ENCODE measurements at regions not wholly inside any gene's neighbourhood (a gene's known extent, or its start where the extent isn't known, plus 50 kb on each side); places are given as distances from the start of the nearest gene placed in this dataset.

GRCh38 chr1:36691374-36691773 lies 208.7 kb upstream of the CSF3R start:
- ChIA-PET CTCF (ENCODE audit: partially characterized antibody) (interaction anchor here (0.9 to 2.1 kb wide), 4 partner anchors 10 to 82 kb away, joined by 4 to 7 read pairs (median 5); no protein-coding TSS in a partner anchor), POLR2A (ENCODE audit: partially characterized antibody) (no interaction called here)
- Histone ChIP-seq H3K9ac (replicated peaks in 1 of 4; ENCODE audit: extremely low read depth in 1 of 4, low read depth in 3 of 4, low read length in 3 of 4) (no peak overlapping the region), H3K4me2 (ENCODE audit: insufficient read depth in 1 of 2, low read depth in 2 of 2, low read length in 2 of 2) (no peak overlapping the region), H3K36me3 (ENCODE audit: control insufficient read depth in 2 of 4, insufficient read depth in 4 of 4, low read length in 3 of 4) (no peaks in the 10 kb centered on the region), H2BK5ac (ENCODE audit: low read depth, low read length) (no peak overlapping the region), H3K79me2 (ENCODE audit: control insufficient read depth in 1 of 2, insufficient read depth in 2 of 2, low read length in 2 of 2) (no peaks in the 10 kb centered on the region), H3K4me3 (ENCODE audit: extremely low read depth in 1 of 4, insufficient read depth in 2 of 4, low read depth in 3 of 4, low read length in 4 of 4) (no peak overlapping the region), H2BK12ac (ENCODE audit: low read depth, low read length) (no peak overlapping the region), H2AK5ac (ENCODE audit: low read depth, low read length) (0 out of 2 replicates have a peak overlapping the region, but pooled peaks have one; percentile 53), H3K4ac (replicated peaks; ENCODE audit: insufficient read length, low read depth, low read length) (no peak overlapping the region), H3K4me1 (replicated peaks in 1 of 4; ENCODE audit: control insufficient read depth in 3 of 4, insufficient read depth in 4 of 4, low read length in 3 of 4) (no peaks in the 10 kb centered on the region), H3K14ac (ENCODE audit: insufficient read length) (no peak overlapping the region), H3K27ac (ENCODE audit: low read depth, low read length) (no peak overlapping the region), H3K27me3 (replicated peaks in 1 of 4; ENCODE audit: control insufficient read depth in 3 of 4, extremely low read depth in 1 of 4, insufficient read depth in 3 of 4, low read length in 3 of 4) (no peaks in the 10 kb centered on the region; a peak in 2 of 7 replicates), H3K23ac (ENCODE audit: insufficient read length) (no peak overlapping the region), H2BK120ac (replicated peaks; ENCODE audit: low read depth, low read length) (no peak overlapping the region), H3K56ac (replicated peaks; ENCODE audit: insufficient read length, low read depth, low read length) (no peak overlapping the region), H2BK20ac (ENCODE audit: low read length) (no peak overlapping the region), H2AFZ (ENCODE audit: low read length) (no peak overlapping the region), H4K20me1 (replicated peaks in 1 of 2; ENCODE audit: control insufficient read depth in 1 of 2, insufficient read depth in 2 of 2, low read length in 2 of 2) (no peaks in the 10 kb centered on the region), H3K9me3 (ENCODE audit: insufficient read depth in 2 of 2, low read depth in 1 of 2, low read length in 1 of 2) (no peaks in the 10 kb centered on the region), H3K23me2 (ENCODE audit: low read depth, low read length) (peaks cover 2% of the 10 kb centered on the region; the same call in 1 of the 2 replicates), H4K91ac (replicated peaks; ENCODE audit: insufficient read length, low read length) (no peak overlapping the region), H4K8ac (ENCODE audit: extremely low read depth, insufficient read depth, low read length) (no peak overlapping the region), H3K79me1 (ENCODE audit: low read depth, low read length) (no peaks in the 10 kb centered on the region), H4K5ac (ENCODE audit: insufficient read length, low read depth, low read length) (no peak overlapping the region), H2BK15ac (ENCODE audit: low read length) (no peak overlapping the region), H3K18ac (ENCODE audit: extremely low read depth, low read length) (no peak overlapping the region)
- no peak for DNase-seq (ENCODE audit: low read depth in 1 of 2, low spot score in 2 of 2)
- 90% methylated on average over 3 of the region's 3 CpGs; no CpG with 5 or more reads in 1 of the 2 experiments for WGBS, 2 experiments (ENCODE audit: extremely low coverage in 1 of 2, insufficient coverage in 1 of 2, insufficient read length in 1 of 2, insufficient replicate concordance in 2 of 2, low coverage in 1 of 2, low lambda C conversion rate in 2 of 2, missing lambda C conversion rate in 1 of 2)
- FAIRE-seq = no peak
- no peak for TF ChIP-seq ZNF274 (IDR thresholded peaks at IDR 0.05; ENCODE audit: borderline replicate concordance, extremely low read depth, low read length)
- TF ChIP-seq CBX5 (IDR thresholded peaks at IDR 0.05; ENCODE audit: low read depth, low read length) = no peak
- no peak for TF ChIP-seq TBP (IDR thresholded peaks at IDR 0.05; ENCODE audit: low read depth, low read length)
- no peak for TF ChIP-seq PHF8 (conservative IDR thresholded peaks at IDR 0.05; ENCODE audit: low read depth, low read length)
- TF ChIP-seq TCF12 (IDR thresholded peaks at IDR 0.05; ENCODE audit: low read depth, low read length) = no peak
- TF ChIP-seq TEAD4 (IDR thresholded peaks at IDR 0.05; ENCODE audit: low read depth, low read length) = no peak
- TF ChIP-seq SIX5 (IDR thresholded peaks at IDR 0.05; ENCODE audit: low read depth, low read length) = no peak
- TF ChIP-seq MAFK (IDR thresholded peaks at IDR 0.05; ENCODE audit: low read depth, low read length) = no peak
- no peak for TF ChIP-seq CEBPB (IDR thresholded peaks at IDR 0.05; ENCODE audit: low read depth, low read length)

All from H1 (cell line).